ENCODE measurements at regions not wholly inside any gene's neighbourhood (a gene's known extent, or its start where the extent isn't known, plus 50 kb on each side); places are given as distances from the start of the nearest gene placed in this dataset.
"Not testable (repeated sequence)": the region's sequence is repeated elsewhere in the genome, so short reads cannot be mapped to it uniquely, and the experiment has no call there.

- TF ChIP-seq CTCF (IDR thresholded peaks at IDR 0.05; ENCODE audit: low read depth, low read length), result no peak
- DNase-seq (ENCODE audit: extremely low read depth, low read depth), result no peak
Measured at GRCh38 chr1:10914056-10914455, 98.4 kb upstream of the TARDBP start.

- DNase-seq (ENCODE audit: extremely low read depth, low read depth), result no peak
- no peak for TF ChIP-seq CTCF (IDR thresholded peaks at IDR 0.05; ENCODE audit: low read depth, low read length)
Measured at GRCh38 chr1:10915594-10915993, 96.9 kb upstream of the TARDBP start.

GRCh38 chr1:10916311-10916710 is 96.1 kb upstream of the TARDBP start:
- DNase-seq (ENCODE audit: extremely low read depth, low read depth), result no peak
- no peak for TF ChIP-seq CTCF (IDR thresholded peaks at IDR 0.05; ENCODE audit: low read depth, low read length)

- DNase-seq (ENCODE audit: extremely low read depth, low read depth), result no peak
- TF ChIP-seq CTCF (IDR thresholded peaks at IDR 0.05; ENCODE audit: low read depth, low read length), result no peak
Measured at GRCh38 chr1:10916991-10917390, 95.5 kb upstream of the TARDBP start.

GRCh38 chr1:10917513-10918454 is 94.7 kb upstream of the TARDBP start:
- DNase-seq (ENCODE audit: extremely low read depth, low read depth), result no peak
- TF ChIP-seq CTCF (IDR thresholded peaks at IDR 0.05; ENCODE audit: low read depth, low read length), result no peak

- DNase-seq (ENCODE audit: extremely low read depth, low read depth), result no peak
- TF ChIP-seq CTCF (IDR thresholded peaks at IDR 0.05; ENCODE audit: low read depth, low read length), result no peak
Measured at GRCh38 chr1:10918531-10918930, 93.9 kb upstream of the TARDBP start.

- no peak for DNase-seq (ENCODE audit: extremely low read depth, low read depth)
- TF ChIP-seq CTCF (IDR thresholded peaks at IDR 0.05; ENCODE audit: low read depth, low read length), result no peak
Measured at GRCh38 chr1:10920063-10920626, 92.3 kb upstream of the TARDBP start.

- DNase-seq (ENCODE audit: extremely low read depth, low read depth), result not testable (repeated sequence)
Measured at GRCh38 chr1:10922315-10923060, 90.0 kb upstream of the TARDBP start.

Data from AG09319 (cell line).